ENCODE measurements at regions not wholly inside any gene's neighbourhood (a gene's known extent, or its start where the extent isn't known, plus 50 kb on each side); places are given as distances from the start of the nearest gene placed in this dataset.
"Not testable (repeated sequence)": the region's sequence is repeated elsewhere in the genome, so short reads cannot be mapped to it uniquely, and the experiment has no call there.

DNA sequence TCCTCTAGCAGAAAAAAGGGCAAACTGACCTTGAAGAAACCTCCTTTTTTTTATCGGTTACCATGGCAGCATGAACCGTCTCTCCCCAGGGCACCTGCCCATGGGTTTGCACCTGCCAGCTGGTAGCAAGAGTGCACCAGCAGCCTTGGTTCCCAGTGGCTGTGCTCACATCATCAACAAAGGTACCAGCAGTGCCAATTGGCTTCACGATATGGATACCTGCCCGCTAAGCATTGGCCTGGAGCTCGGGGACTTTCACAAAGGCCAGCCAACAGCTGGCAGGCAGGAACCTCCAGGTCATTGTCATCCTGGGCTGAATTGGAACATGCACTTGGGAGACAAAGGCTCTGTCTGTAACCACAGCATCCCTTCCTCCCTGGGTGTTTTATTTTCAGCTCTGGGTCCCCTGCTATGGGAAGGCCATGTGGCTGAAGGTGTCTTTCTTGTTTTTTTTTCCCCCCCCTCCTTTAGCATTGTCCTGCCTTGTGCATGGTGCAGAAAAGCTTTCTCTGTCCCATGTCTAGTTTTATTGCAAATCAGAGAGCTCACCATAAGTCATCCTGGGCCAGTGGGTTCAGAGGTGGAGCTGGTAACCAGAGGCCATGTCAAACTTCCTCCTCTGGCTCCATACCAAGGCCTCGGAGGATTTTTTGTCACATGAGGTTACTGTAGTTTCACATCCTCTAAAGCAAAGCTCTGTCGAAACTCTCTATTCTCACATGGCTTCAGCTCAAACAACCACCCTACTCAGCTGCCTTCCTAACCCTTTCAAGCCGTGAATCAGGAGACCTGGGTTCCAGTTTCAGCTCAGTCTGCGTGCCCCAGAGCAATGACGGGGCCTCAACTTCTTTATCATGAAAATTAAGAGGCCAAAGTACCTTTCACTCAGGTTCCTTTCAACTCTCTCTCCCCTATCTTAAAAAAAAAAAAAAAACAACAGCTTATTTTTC is 145.5 kb upstream of the MAP3K1 start:
- TF ChIP-seq GATA1 (IDR thresholded peaks at IDR 0.05; ENCODE audit: low read depth, low read length) (no peak), POLR2A (IDR thresholded peaks at IDR 0.05; ENCODE audit: low read length) (no peak)
- DNase-seq, result no peak

DNA sequence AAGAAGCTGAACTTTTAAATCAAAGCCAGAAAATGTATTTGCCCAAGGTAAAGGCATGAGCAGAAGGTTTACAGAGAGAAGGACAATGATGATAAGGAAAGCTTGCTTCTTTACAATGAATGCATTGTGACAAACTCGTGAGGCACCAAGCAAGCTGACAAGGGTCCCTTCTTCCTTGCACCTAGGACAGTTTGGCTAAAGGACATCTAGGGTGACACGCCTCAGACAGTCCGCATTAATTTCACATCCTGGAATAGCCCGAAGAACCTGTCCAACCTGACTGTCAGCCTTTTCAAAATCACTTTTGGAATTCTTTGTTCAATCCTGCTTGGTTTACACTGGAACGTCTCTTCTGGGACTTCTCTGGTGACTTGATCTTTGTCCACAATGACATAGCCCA is 146.4 kb upstream of the MAP3K1 start:
- no peak for DNase-seq
- TF ChIP-seq GATA1 (IDR thresholded peaks at IDR 0.05; ENCODE audit: low read depth, low read length) (no peak), POLR2A (IDR thresholded peaks at IDR 0.05; ENCODE audit: low read length) (no peak)

DNA sequence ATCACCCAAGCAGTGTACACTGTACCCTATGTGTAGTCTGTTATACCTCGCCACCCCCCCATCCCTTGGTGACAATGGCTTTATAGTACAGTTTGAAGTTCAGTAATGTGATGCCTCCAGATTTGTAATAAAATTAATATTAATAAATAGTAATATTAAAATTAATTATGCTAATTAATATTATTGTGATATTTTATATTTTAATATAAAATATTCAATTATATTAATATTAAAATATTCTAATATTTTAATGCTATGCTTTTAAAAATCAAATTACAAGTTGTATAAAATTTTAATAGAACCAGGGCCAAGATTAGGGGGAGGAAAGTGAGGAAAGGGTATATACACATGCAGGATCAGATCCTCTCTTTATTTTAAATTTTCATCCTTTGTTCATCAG is 147.7 kb upstream of the MAP3K1 start:
- no peak for DNase-seq
- TF ChIP-seq GATA1 (IDR thresholded peaks at IDR 0.05; ENCODE audit: low read depth, low read length) (no peak), POLR2A (IDR thresholded peaks at IDR 0.05; ENCODE audit: low read length) (no peak)

DNA sequence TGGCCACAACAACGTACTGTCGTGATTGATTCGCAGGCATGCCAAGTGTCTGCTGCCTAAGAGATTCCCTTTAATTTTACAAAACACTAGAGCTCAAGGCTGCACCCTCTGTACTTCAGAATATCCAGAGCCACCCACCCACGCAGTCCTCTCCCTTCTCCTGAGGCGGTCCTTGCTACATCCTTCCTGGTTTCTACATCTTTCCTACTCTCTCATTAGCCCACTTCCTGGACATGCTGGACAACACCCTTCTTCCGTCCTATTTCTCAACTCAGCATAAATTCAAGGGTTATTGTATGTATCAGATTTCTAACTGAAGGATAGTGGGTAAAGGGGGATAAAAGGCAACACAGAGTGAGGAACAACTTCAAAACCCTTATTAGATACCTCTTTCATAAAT is 148.4 kb upstream of the MAP3K1 start:
- DNase-seq, result no peak
- no peak for TF ChIP-seq POLR2A (IDR thresholded peaks at IDR 0.05; ENCODE audit: low read length)

DNA sequence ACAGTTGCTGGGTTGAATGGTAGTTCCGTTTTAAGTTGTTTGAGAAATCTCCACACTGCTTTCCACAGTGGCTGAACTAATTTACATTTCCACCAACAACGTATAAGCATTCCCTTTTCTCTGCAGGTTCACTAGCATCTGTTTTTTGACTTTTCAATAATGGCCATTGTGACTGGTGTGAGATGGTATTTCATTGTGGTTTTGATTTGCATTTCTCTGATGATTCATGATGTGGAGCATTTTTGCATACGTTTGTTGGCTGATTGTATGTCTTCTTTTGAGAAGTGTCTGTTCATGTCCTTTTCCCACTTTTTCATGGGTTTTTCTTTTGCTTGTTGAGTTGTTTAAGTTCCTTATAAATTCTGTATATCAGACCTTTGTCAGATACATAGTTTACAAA is 150.2 kb upstream of the MAP3K1 start:
- DNase-seq, result not testable (repeated sequence)

DNA sequence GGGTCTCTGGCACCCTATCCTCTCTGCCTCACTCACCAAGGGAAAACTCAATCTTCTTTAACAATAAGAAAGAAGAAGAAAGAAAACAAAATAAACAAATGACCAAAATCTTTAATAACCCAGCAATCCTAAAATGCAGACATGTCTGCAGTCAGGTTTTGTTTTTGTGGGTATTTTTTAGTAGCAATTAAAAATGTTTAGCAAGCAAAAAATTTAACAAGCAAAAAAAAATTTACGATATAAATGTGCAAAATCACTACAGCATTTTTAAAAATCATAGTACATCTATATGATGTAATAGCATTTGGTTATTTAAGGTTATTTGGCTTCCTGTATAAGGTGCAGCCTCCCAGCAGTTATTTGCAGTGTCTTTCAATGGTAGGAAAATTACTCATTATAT is 151.3 kb upstream of the MAP3K1 start:
- TF ChIP-seq POLR2A (IDR thresholded peaks at IDR 0.05; ENCODE audit: low read length) (no peak), GATA1 (IDR thresholded peaks at IDR 0.05; ENCODE audit: low read depth, low read length) (no peak)
- DNase-seq, result no peak

DNA sequence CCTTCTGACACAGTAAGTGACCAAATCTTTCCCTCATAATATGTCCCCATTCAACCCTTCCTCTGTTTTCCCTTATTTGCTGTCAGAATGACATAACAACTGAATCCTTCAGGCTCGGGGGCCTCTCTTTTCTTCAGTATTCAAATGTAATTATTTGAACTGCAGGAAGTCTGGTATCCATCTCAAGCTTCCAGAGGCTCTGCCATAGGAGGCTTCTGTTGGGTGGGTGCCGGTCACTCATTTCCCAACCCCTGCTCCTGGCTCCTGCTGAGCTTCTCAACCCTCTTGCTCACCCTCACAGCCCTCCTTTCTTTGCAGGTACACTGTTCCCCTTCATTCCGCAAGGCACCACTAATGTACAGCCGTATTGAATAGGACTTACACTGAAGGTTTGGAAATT is 151.8 kb upstream of the MAP3K1 start:
- DNase-seq, result no peak
- TF ChIP-seq GATA1 (IDR thresholded peaks at IDR 0.05; ENCODE audit: low read depth, low read length) (no peak), POLR2A (IDR thresholded peaks at IDR 0.05; ENCODE audit: low read length) (no peak)

DNA sequence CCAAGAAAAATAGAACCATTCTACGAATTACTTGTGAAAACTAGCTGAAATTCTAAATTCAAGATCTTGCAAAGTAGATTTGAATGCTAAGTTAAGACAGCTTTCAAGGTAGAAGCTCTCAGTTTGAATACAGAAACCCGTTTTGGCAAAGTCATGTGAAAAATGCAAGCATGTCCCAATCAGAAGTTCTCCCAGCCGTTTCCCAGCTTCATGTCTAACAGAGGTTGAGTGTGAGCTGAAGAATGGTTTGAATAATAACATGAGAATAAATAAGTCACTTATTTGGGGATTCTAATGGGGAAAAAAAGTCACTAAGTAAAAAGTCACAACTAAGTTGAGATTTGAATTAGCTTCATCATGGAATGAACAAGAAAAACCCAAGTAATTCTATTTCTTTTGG is 152.5 kb upstream of the MAP3K1 start:
- TF ChIP-seq POLR2A (IDR thresholded peaks at IDR 0.05; ENCODE audit: low read length) (no peak), GATA1 (IDR thresholded peaks at IDR 0.05; ENCODE audit: low read depth, low read length) (no peak)
- no peak for DNase-seq

DNA sequence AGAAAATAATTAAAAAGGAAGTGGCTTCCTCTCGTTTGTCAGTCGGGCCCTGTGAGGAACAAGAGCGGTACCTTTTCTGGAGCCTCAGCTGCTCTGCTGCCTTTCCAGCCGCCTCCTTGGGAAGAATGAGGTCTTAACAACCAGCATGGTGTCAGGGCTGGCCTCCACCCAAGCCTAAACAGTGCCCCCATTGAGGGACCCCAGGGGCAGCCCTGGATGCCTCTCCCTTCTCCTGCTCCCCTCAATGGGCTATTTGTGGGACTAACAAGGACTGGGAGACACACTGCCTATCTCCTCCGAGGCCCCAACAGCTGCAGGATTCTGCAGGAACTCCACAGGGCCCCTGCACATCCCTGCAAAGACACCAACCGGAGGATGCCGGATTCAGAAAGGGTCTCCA is 155.4 kb upstream of the MAP3K1 start:
- DNase-seq, result no peak
- TF ChIP-seq GATA1 (IDR thresholded peaks at IDR 0.05; ENCODE audit: low read depth, low read length) (no peak), POLR2A (IDR thresholded peaks at IDR 0.05; ENCODE audit: low read length) (no peak)

DNA sequence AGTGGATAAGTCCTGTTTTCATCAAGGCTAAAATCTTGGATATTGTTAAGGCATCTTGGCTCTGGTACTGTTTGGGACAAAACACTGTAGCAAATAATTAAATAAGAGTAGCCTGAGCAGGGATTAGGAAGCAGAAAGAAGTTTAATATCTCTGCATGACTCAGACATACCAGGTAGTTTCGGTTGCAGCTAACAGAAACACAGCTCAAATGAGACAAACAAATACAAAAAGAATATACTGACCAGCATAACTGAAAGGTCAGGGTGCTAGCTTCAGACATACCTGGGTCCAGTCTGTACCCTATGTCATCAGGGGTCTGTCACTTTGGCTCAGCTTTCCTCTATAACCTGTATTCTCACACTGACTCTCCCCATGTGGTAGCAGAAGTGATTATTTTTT is 156.4 kb upstream of the MAP3K1 start:
- no peak for TF ChIP-seq POLR2A (IDR thresholded peaks at IDR 0.05; ENCODE audit: low read length)
- DNase-seq, result no peak

DNA sequence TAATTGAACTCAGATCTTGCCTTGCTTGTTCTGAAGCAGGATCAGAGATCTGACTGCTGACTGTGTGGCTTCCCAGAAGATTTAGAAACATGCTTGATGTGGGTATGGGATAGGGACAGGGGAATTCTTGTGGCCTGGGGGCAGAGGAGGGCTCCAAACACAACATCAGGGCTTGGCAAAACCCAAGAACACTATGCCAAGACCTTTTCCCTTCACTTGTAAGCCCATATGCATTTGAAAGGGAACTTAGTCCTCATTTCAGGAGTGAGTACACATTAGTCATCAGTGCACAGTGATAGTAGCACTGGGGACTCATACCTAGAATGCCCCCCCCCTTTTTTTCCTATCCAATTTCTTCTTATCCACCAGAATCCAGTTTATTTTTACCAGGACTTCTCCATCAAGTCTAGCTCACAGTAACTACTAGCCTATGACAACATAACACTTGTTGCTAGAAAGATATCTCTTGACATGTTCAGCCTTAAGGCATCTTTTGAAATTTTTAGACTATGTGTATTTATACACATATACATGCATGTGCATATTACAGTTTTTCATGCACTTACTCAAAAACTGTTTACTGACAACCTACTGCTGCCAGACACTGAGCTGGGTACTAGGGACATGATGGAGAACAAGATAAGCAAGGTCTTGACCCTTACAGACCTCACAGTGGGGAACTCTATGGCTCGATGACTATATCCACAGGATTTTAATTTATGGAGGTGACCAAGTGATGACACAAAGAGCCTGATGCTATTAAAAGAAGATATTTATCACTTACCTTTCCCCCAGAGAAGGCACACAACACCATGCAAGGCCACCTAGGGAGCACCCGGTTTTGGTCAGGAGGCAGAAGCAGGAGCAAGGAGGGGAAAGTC is 158.3 kb upstream of the MAP3K1 start:
- no peak for TF ChIP-seq GATA1 (IDR thresholded peaks at IDR 0.05; ENCODE audit: low read depth, low read length)
- TF ChIP-seq POLR2A (IDR thresholded peaks at IDR 0.05; ENCODE audit: low read length), result no peak
- no peak for DNase-seq

DNA sequence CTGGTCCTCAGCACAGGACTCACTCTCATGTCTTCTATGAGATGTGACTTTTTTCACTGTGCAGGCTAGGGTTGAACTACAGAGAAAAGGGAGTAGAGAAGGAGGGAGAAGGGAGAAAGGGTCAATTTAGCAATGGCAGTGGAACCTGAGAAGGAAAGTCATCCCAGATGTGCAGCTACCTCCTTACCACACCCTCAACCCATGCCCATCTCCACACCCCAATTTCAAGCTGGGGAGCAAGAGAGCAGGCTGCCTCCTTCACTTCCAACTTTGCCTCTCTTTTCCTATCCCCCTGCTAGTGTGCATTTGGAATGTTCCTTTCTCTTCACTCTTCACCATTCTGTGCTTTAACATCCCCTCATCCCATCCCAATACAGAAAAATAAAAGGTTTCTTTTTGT is 163.5 kb upstream of the MAP3K1 start:
- TF ChIP-seq POLR2A (IDR thresholded peaks at IDR 0.05; ENCODE audit: low read length) (no peak), GATA1 (IDR thresholded peaks at IDR 0.05; ENCODE audit: low read depth, low read length) (no peak)
- no peak for DNase-seq

DNA sequence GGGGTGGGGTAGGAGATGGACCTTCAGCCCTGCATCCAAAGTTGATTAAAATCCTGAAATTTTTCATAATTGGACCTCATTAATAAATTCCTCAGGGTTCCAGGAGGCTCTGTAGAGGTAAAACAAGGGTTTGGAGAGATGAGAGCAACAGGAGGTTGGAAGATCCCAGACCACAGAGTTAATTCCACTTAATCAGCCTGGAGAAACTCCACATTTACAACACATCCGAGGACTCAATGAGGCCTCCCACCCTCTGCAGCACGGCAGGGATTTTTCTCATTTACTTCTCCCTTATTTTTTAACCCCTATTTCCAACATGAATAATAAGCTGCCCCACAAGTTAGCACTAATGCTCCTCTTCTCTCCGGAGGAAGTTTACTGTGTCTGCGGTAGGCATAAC is 165.0 kb upstream of the MAP3K1 start:
- TF ChIP-seq POLR2A (IDR thresholded peaks at IDR 0.05; ENCODE audit: low read length), result no peak

DNA sequence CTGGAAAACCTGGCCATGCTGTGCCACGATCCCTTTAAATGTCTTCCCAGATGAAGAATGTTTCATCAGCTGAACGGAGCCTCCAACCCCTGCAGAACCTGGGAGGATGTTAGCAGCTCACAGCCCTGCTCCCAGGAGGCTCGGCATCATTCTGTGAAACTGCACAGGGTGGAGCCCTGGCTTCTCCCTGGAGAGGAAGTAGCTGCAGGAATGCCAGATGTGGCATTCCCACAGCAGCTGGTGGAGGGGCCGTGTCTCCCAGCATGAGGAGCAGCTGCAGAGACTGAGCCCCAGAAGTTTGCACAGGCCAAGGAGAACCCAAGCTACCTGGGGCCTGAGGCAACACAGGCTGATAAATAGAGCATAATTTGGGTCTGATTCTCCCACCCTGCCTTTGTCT is 165.8 kb upstream of the MAP3K1 start:
- no peak for TF ChIP-seq GATA1 (IDR thresholded peaks at IDR 0.05; ENCODE audit: low read depth, low read length)
- TF ChIP-seq POLR2A (IDR thresholded peaks at IDR 0.05; ENCODE audit: low read length), result no peak
- DNase-seq, result no peak

More for the DNA sequence above, 165.0 kb upstream of the MAP3K1 start:
- DNase-seq, result no peak

Data from erythroblast (primary cell).